IMR-90 (cell line): ENCODE measurements at regions not wholly inside any gene's neighbourhood (a gene's known extent, or its start where the extent isn't known, plus 50 kb on each side); places are given as distances from the start of the nearest gene placed in this dataset.

Source experiments
- ATAC-seq: fragments of 200-7000 bp; cut with Tn5 transposase; 2 replicates; pipeline ENCODE4 v1.9.1; 2020; ENCODE audit warnings: low read depth, mild to moderate bottlenecking, moderate library complexity
- BruUV-seq: library from RNA; stranded (reverse); fragments of 400-500 nt; replicated peaks from 2 replicates; lab custom pipeline; 2021; lab: Mats Ljungman, UMichigan
- CTCF ChIA-PET: fragments of 300-600 bp; formaldehyde crosslinking; extraction: SDS; loops from one replicate; lab custom pipeline; 2021; ENCODE audit warnings: antibody characterized with exemption; lab: Yijun Ruan, JAX
- POLR2A ChIA-PET: fragments of 300-600 bp; sonication (Branson Sonifier 250); formaldehyde crosslinking; loops from one replicate; lab custom pipeline; 2022; ENCODE audit warnings: antibody characterized with exemption; ENCODE audit not compliant: unreplicated experiment; lab: Charles Lee
- DNase-seq: peaks from one replicate; pipeline ENCODE4 v3.0.0; 2013
- H2AFZ ChIP-seq: replicated peaks from 2 replicates; pipeline ENCODE3; 2013; ENCODE audit warnings: low read length, mild to moderate bottlenecking; ENCODE audit not compliant: poor library complexity
- H2AK5ac ChIP-seq: 2 replicates; pipeline ENCODE4 v1.6.1; 2013; ENCODE audit warnings: low read depth, low read length, inconsistent platforms
- H2AK9ac ChIP-seq: replicated peaks from 2 replicates; pipeline ENCODE3; 2013; ENCODE audit warnings: mild to moderate bottlenecking, low read depth, low read length, moderate library complexity; ENCODE audit not compliant: poor library complexity
- H2BK120ac ChIP-seq: 2 replicates; pipeline ENCODE4 v1.6.1; 2013; ENCODE audit warnings: low read depth, low read length, inconsistent platforms
- H2BK15ac ChIP-seq: 3 replicates; pipeline ENCODE4 v1.6.1; 2013; ENCODE audit warnings: low read depth, low read length, inconsistent platforms
- H2BK20ac ChIP-seq: 2 replicates; pipeline ENCODE4 v1.6.1; 2013; ENCODE audit warnings: low read depth, mild to moderate bottlenecking, inconsistent platforms, low read length, moderate library complexity
- H2BK5ac ChIP-seq: 2 replicates; pipeline ENCODE4 v1.6.1; 2013; ENCODE audit warnings: mild to moderate bottlenecking, low read depth, low read length, inconsistent platforms; ENCODE audit not compliant: poor library complexity, severe bottlenecking
- H3K14ac ChIP-seq: replicated peaks from 2 replicates; pipeline ENCODE4 v1.6.1; 2013; ENCODE audit warnings: low read depth, low read length, inconsistent platforms
- H3K18ac ChIP-seq: 2 replicates; pipeline ENCODE4 v1.6.1; 2013; ENCODE audit warnings: low read depth, low read length, control low read depth
- H3K23ac ChIP-seq: 2 replicates; pipeline ENCODE4 v1.6.1; 2013; ENCODE audit warnings: low read depth, low read length, inconsistent platforms
- H3K27ac ChIP-seq: 2 replicates; pipeline ENCODE4 v1.5.1; 2013; ENCODE audit warnings: mild to moderate bottlenecking, control low read depth, low read length; ENCODE audit not compliant: insufficient read depth
- H3K27me3 ChIP-seq: 2 replicates; pipeline ENCODE4 v1.6.1; 2013; ENCODE audit warnings: low read length; ENCODE audit not compliant: control insufficient read depth, insufficient read depth
- H3K36me3 ChIP-seq: 2 replicates; pipeline ENCODE4 v1.6.1; 2013; ENCODE audit warnings: low read length, mixed read lengths; ENCODE audit not compliant: control insufficient read depth, insufficient read depth
- H3K4ac ChIP-seq: 2 replicates; pipeline ENCODE4 v1.6.1; 2013; ENCODE audit warnings: low read depth, low read length, inconsistent platforms
- H3K4me1 ChIP-seq: 2 replicates; pipeline ENCODE4 v1.6.1; 2013; ENCODE audit warnings: low read length, mixed read lengths; ENCODE audit not compliant: control insufficient read depth, insufficient read depth
- H3K4me2 ChIP-seq: 2 replicates; pipeline ENCODE4 v1.6.1; 2013; ENCODE audit warnings: low read depth, mild to moderate bottlenecking, control low read depth, low read length, moderate library complexity
- H3K4me3 ChIP-seq: 2 replicates; pipeline ENCODE4 v1.5.1; 2013; ENCODE audit warnings: low read depth, mild to moderate bottlenecking, control low read depth, low read length, moderate library complexity; ENCODE audit not compliant: insufficient read depth
- H3K56ac ChIP-seq: 2 replicates; pipeline ENCODE4 v1.6.1; 2013; ENCODE audit warnings: low read length, inconsistent platforms; ENCODE audit not compliant: insufficient read depth; ENCODE audit errors: extremely low read depth
- H3K79me1 ChIP-seq, 2 experiments: 2 replicates each; pipeline ENCODE4 v1.6.1; 2013; ENCODE audit warnings: low read length in 2 of 2, inconsistent platforms in 1 of 2, low read depth in 1 of 2
- H3K9ac ChIP-seq: 2 replicates; pipeline ENCODE4 v1.6.1; 2013; ENCODE audit warnings: low read depth, low read length, control low read depth
- H3K9me1 ChIP-seq: 2 replicates; pipeline ENCODE4 v1.6.1; 2013; ENCODE audit warnings: low read length, inconsistent platforms; ENCODE audit not compliant: insufficient read depth
- H3K9me3 ChIP-seq: 2 replicates; pipeline ENCODE4 v1.6.1; 2013; ENCODE audit warnings: low read length; ENCODE audit not compliant: control insufficient read depth, insufficient read depth
- H4K20me1 ChIP-seq: 2 replicates; pipeline ENCODE4 v1.6.1; 2013; ENCODE audit warnings: low read length, inconsistent platforms; ENCODE audit not compliant: insufficient read depth
- H4K5ac ChIP-seq: 2 replicates; pipeline ENCODE4 v1.6.1; 2013; ENCODE audit warnings: mild to moderate bottlenecking, low read depth, low read length, control low read depth
- H4K8ac ChIP-seq, 2 experiments: 2 replicates each; pipeline ENCODE4 v1.6.1; 2013; ENCODE audit warnings: low read depth in 2 of 2, low read length in 2 of 2, control low read depth in 1 of 2, inconsistent platforms in 1 of 2
- H4K91ac ChIP-seq: 2 replicates; pipeline ENCODE4 v1.6.1; 2013; ENCODE audit warnings: low read depth, low read length, inconsistent platforms; ENCODE audit not compliant: insufficient read depth
- MAFK ChIP-seq: IDR thresholded peaks from 2 replicates; pipeline ENCODE4 v1.6.1; 2012; ENCODE audit warnings: low read depth, low read length, improper control_type of control experiment
- POLR2A ChIP-seq: IDR thresholded peaks from 2 replicates; pipeline ENCODE4 v1.6.1; 2012; ENCODE audit warnings: mild to moderate bottlenecking, low read depth, low read length
- WGBS, 2 experiments: methylation state at CpG; one replicate each; pipeline versions ENCODE4 v1.1.5 to v1.1.7; 2013; ENCODE audit warnings: missing lambda C conversion rate in 2 of 2; ENCODE audit not compliant: insufficient read length in 1 of 2; ENCODE audit errors: extremely low coverage in 2 of 2; 5-methylcytosine and 5-hydroxymethylcytosine counted together
- dilution Hi-C: fragments of 300-500 bp; cut with HindIII; formaldehyde crosslinking; loops from one replicate; pipeline ENCODE4 v1.14.3; 2018; ENCODE audit warnings: low sequenced_read_pairs; ENCODE audit not compliant: unreplicated experiment
- in situ Hi-C: fragments of 300-500 bp; cut with MboI; formaldehyde crosslinking; loops from 3 replicates; pipeline ENCODE4 v1.14.3; 2019; ENCODE audit warnings: low sequenced_read_pairs, inconsistent platforms, mixed read lengths
- intact Hi-C: fragments of 100-400 bp; cut with micrococcal nuclease; formaldehyde crosslinking; loops from 2 replicates; pipeline ENCODE4 v1.10.0; 2022

DNA sequence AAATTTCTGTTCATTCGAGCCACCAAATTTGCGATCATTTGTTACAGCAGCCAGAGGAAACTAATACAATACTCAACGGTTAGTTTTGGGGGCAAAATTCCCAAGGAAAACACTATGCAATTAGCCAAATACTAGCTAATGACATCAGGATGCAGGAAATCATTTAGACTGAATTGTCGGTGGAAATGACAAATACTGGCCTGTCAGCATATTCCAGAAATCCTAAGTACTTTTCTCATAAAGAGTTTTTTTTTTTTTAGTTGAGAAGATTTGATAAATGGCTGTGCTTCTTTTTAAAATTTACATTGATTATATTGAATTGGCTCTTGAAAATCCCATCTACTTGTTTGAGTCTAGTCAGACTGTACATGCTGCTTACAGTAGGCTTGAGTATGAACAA, 410.1 kb downstream of the SUCLG1 start:
- in situ Hi-C loops, result loop anchor here (25.0 kb wide), 1 partner anchor 813 kb away; no protein-coding TSS in a partner anchor

More for the DNA sequence above, 410.1 kb downstream of the SUCLG1 start:
- no CpG with 5 or more reads among the region's 4 CpGs for WGBS, 2 experiments
- Histone ChIP-seq H3K4me1 (no peaks in the 10 kb centered on the region), H2AK5ac (no peak overlapping the region), H3K4ac (no peak overlapping the region), H3K4me2 (no peak overlapping the region), H3K56ac (no peak overlapping the region), H4K5ac (no peak overlapping the region), H3K9me3 (no peaks in the 10 kb centered on the region), H2BK5ac (no peak overlapping the region), H3K36me3 (no peaks in the 10 kb centered on the region), H4K8ac (no peak overlapping the region), H3K9ac (no peak overlapping the region), H2BK120ac (no peak overlapping the region), H2AK9ac (no peak overlapping the region), H2AFZ (no peak overlapping the region), H3K4me3 (no peak overlapping the region), H3K79me1 (no peaks in the 10 kb centered on the region), H3K18ac (no peak overlapping the region), H2BK20ac (no peak overlapping the region), H3K27ac (no peak overlapping the region), H2BK15ac (no peak overlapping the region), H3K14ac (no peak overlapping the region), H3K9me1 (no peaks in the 10 kb centered on the region), H3K23ac (no peak overlapping the region), H3K27me3 (no peaks in the 10 kb centered on the region), H4K91ac (no peak overlapping the region), H4K20me1 (no peaks in the 10 kb centered on the region)
- TF ChIP-seq MAFK, result peak; percentile 52; the same call in 1 of the 2 replicates
- no peak for TF ChIP-seq POLR2A
- intact Hi-C loops (no loop called here), dilution Hi-C loops (no loop called here)
- ChIA-PET CTCF (no interaction called here), POLR2A (no interaction called here)
- BruUV-seq, result no TSS peak
- DNase-seq (no peak), ATAC-seq (no peak)
